Kidney capillary endothelial cell (primary cell): ENCODE measurements at regions not wholly inside any gene's neighbourhood (a gene's known extent, or its start where the extent isn't known, plus 50 kb on each side); places are given as distances from the start of the nearest gene placed in this dataset.

Experiments
- DNase-seq: peaks from one replicate; pipeline ENCODE4 v3.0.0-alpha.2; 2018; ENCODE audit warnings: low spot score

DNA sequence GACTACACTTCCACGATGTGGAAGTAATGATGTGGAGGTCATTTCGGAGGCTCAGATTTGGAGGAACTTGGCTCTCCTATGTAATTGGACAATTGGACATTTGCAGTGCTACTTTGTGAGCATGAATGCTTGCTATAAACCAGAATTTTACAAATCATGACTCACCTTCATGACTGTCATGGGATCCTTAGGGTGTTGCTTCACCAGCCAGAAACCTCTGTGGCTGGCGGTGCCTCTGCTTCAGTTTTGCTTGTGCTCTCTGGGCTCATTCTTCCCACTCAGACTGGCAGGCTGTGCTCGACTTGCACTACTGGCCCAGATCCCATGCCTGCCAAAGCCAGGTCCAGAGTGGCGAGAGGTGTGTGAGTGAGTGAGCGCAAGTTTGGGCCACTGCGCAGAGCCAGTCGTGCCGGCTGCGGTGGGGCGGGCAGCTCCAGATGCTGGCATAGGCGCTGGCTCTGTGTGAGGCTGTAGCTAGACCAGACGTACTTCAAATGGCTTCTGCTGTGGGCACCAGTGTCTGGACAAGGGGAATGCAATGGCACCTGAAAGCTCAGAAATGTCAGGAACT is 387.8 kb downstream of the AEBP2 start:
- DNase-seq = no peak

DNA sequence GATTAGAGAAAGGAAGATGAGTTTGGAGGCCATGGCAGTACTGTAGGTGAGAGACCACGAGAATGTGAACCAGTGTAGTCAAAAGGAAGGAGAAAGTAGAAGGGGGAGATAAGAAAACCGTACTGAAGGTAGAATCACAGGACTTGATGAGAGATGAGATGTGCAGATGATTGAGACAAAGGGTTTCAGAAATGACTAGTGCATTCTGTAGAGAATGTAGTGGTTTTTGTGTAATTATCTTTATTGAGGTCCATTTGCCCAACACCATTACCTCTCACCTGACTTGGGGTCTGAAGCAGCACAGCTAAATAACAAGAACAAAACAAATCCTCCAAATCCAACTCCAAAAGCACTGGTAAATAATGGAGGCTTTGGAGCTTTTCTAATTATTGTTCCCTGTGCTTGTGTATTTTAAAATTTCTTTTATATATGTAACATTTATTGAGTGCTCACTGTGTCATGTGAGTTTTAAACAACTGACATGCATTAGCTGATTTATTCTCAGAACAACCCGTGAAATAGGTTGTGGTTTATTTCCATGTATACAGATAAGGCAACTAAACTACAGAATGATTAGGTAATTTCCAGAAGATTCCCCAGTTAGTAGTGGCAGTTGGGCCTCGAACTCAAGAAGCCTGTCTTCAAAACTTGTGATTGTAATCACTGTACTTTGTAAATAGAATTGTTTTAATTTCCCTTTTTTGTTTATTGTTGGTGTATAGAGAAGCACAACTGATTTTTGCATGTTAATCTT is 390.0 kb downstream of the AEBP2 start:
- DNase-seq = no peak

DNA sequence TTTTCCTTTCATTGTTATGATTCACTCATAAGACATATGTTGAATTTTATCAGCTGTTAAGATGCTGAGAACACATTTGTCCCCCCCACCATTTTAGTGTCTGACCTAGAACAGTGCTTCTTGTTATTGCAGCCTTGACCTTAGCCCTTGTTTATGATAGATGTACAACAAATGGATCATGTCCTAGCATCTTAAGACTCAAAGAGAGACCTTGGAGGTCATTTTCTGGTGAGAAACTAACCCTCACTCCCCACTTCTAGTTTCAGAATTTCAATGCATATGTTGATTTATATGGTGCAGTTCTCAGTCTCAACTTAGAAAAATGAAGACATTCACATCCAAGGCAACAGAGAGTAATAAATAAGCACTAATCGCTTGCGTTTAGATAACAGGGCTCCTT is 391.2 kb downstream of the AEBP2 start:
- DNase-seq = no peak

DNA sequence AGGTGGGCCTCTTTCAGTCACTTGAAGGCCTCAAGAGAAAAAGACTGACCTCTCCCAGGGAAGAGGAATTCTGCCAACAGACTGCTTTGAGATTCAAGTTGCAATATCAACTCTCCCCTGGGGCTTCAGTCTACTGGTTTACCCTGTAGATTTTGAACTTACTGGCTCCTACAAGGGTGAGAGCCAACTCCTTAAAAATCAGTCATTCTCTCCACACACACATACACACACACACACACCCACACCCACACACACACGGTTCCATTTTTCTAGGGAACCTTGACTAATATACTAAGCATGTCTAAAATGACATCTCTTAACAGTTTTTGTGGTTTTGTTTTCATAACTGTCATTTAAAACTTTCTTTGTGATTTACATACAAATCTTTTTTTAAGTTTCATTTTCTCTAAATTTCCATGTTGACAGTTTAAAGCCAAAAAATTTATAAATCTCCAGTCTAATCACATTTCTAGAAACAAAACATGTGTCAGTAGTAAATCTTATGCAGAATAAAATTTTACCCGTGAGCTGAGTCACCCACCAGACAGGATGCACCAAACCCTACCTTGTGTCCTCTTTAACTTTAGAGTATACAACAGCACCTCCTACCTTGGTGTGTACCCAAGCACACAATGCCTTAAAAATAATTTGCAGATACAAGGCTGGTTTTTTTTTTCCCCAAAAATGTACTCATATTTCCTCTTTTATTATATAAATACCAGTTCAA is 394.6 kb downstream of the AEBP2 start:
- no peak for DNase-seq

DNA sequence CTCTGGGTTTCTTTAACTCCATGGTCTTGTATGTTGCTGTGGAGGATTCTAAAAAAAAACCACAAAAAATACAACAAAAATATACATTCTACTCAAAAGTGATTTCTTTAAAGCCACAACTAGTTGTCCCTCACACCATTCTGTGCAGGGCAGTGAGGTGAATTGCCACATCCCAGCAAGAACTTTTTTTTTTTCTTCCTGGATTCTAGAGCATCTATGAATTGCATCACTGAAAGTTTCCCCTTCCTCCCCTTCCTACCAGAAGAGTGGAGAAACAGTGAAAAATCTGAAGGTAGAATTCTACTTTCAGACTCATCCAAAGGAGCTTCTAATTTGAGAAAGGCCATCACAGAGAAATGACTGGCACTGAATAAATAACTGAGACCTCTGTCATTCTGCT is 395.3 kb downstream of the AEBP2 start:
- no peak for DNase-seq

DNA sequence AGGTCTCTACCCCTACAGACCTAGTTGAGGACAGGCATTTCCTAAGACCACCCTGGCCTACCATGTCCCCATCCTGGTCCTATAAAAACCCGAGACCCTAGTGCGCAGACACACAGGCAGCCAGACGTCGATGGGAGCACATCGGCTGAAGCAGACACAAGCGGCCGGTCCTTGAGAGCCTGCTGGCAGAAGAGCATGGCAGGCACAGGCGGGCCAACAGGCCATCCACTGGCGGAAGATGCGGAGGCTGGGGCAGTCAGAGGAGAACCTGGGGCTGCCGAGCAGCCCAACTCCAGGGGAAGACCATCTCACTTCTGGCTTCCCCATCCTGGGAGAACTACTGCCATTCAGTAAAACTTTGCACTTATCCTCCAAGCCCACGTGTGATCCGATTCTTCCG is 396.8 kb downstream of the AEBP2 start:
- DNase-seq = no peak

DNA sequence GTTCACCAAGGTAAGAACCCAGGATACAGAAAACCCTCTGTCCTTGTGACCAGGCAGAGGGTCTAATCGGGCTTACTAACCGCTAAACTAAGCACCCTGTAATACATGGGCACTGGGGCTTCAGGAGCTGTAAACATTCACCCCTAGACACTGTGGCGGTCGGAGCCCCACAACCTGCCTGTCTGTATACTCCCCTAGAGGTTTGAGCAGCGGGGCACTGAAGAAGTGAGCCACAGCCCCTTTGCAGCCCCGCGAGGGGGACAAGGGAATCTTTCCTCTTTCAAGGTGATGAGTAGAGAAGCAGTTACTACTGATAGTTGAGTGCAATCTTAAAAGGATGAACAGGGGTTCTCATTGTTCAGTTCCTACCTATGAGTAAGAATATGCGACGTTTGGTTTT is 397.2 kb downstream of the AEBP2 start:
- no peak for DNase-seq

DNA sequence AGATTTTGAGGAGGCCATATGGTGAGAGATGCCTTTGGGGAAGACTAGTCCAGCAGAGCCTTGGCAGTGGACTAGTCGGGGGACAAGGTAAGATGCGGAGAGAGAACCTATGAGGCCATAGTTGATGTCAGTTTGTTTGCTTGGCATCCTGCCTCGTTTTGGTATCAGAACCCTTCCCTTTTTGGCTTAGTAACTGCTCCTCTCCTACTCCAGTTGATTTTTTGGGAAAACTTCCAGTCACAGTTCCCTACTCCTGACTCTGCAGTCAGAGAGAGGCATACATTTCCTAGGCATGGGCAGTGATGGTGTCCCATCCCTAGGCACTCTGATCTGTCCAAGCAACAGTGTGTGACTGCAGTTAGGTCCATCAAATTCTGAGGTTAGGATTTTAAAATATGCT is 398.3 kb downstream of the AEBP2 start:
- DNase-seq = no peak

DNA sequence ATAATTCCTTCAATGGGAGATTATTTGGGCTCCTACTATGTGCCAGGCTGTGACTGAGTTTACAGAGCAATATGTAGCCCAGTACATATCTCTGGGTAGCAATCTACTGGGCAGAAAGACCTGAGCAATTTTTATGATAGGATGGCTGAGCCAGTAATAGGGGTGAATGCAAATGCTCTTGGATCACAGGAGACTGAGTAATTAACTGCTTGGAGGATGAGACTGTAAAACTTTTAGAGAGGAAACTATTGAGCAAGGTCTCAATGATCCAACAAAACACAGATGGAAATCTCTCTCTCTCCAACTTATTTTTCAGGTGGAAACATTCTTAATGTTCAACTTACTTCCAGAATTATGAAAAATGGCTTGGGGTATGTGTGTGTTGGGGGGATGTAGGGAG is 402.2 kb downstream of the AEBP2 start:
- DNase-seq = no peak

DNA sequence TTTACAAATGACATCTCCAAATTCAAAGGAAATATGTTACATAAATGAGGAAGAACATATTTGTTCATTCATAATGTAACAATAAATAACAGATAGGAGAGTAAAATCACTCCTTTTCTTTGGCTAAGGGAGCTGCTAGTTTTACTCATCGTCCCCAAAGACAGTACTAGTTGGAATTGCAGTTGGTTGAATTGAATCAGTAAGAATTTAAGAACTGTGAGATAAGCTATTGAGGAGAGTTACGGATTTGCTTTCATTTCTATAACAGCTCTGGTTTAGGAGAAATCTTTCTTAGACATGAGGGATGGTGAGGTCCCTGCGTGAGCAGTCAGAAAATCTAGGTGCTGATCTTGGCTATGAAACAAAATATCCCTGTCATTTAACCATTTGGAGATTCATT is 402.8 kb downstream of the AEBP2 start:
- no peak for DNase-seq

DNA sequence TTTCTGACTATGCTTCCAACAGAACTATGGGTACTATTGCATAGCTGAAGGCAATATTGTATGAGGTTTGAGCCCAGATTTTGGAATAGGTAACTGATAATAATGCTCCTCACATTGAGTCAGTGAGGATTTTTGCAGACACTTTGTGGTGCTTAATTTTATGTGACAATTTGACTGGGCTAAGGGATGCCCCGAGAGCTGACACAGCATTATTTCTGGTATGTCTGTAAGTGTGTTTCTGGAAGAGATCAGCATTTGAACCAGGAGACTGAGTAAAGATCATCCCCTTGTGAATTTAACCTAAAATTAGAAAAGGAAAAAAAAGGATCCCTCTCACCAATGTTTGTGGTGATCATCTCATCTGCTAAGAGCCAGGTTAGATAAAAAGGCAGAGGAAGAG is 404.9 kb downstream of the AEBP2 start:
- no peak for DNase-seq

DNA sequence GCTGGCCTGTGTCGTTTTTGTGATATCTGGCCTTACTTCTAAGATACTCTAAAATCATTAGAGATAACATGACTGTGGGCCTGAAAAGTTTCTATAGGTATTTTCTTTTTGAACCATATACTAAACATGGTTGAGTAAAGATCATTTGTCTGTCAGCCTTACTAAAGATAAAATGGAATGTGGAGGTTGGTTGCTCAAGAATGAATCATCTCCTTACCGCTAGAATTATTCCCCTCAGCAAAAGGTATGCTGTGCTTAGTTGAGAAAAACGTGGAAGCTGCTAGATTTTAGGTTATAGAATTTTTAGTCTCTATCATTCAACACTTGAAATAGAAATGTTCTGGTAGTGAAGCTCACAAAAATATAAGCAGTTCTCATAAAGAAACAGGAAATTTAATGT is 407.3 kb downstream of the AEBP2 start:
- no peak for DNase-seq

DNA sequence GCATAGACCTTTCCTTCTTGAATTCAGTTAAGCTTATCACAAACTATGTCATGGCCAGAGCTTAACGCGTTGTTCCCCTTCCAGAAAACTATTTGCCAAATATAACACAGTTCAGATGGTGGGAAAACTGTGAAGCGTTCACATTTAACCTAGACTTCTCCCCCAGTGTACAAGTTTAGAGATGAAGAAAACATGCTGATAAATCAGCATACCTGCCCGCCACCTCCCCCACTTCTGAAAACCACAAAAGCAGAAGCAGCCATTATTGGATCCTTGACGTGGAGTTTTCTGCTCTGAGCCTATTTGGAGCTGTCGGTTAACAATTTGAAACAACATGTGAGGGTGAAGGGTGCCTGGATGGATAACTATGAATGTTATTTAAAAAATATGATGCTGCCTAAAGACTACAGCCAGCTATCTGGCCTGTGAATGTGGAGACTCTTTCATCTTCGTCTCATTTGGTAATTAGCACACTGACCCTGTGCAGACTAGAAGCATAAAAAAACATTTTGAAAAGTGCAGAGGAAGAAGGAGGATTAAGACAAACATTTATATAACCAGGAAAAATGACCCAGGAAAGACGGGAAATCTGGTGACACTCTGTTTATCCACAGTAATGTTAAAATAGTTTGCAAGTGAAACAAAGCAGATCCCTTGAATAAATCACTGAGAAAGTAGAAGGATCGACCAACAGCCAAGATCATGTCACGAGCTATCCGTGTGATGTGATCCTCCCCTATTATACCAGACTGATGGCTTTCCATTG is 408.2 kb downstream of the AEBP2 start:
- DNase-seq = no peak

DNA sequence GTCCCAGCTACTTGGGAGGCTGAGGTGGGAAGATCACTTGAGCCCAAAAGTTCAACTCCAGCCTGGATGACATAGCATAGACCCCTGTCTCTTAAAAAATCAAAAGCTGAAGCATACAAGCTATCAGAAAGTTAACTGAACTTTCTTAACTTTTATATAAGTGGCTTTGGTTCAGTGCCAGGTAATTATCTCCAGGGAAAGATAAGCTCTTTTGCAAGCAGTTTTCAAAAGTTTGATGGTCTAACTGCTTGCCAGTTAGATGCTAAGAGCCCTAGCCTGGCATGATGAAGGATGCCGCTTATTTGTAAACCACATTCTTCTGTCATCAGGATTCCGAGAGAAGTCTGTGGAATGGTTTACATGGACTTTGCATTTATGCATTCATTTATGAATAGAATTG is 409.1 kb downstream of the AEBP2 start:
- no peak for DNase-seq

DNA sequence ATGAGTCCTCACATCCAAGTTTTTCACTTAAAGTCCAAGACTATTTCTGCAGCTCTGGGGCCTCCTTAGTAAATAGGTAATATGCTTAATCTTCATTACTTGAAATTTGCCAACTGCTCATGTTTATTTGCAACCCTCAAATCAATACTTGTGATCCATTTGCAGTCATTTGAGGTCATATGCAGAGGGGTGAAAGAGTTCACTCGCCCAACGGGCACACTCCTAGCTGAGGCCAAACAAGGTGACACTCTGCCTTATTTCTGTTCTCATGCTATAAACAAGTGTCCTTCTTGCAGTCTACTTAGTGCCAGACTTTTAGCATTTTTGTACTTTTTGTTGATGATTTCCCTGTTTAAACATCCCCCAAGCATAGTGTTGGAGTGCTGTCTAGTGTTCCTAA is 409.9 kb downstream of the AEBP2 start:
- no peak for DNase-seq

DNA sequence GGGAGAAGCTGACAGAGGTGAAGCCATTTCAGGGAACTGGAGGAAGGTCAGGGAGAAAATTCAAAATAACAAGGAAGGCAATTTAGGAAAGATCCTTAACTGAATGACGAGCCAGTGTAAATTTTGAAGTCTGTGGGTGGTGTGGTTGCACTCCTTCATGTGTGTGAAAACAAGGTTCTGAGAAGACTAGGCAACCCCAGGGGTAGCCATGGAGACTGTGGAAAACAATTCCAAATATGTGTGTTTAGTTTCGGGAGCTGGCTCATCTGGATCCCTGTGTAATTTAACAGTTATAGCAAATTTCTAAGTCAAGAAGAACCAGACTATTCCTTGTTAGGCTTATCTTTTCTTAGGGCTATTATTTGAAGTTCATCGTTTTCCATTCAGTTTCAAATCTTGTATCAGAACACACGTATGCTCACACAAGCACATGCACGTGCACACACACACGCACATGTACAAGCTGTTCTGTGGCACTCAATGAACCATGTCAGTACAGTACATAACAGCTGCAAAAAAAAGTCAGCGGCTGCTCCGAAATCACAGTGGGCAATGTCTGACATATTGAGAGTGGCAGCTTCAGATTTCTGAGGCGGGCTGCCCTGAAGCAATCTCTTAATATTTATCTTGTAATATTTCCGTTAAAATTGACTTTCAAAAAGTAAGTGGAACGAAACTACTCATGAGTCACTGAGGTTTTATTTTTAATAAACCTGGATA is 411.2 kb downstream of the AEBP2 start:
- no peak for DNase-seq

DNA sequence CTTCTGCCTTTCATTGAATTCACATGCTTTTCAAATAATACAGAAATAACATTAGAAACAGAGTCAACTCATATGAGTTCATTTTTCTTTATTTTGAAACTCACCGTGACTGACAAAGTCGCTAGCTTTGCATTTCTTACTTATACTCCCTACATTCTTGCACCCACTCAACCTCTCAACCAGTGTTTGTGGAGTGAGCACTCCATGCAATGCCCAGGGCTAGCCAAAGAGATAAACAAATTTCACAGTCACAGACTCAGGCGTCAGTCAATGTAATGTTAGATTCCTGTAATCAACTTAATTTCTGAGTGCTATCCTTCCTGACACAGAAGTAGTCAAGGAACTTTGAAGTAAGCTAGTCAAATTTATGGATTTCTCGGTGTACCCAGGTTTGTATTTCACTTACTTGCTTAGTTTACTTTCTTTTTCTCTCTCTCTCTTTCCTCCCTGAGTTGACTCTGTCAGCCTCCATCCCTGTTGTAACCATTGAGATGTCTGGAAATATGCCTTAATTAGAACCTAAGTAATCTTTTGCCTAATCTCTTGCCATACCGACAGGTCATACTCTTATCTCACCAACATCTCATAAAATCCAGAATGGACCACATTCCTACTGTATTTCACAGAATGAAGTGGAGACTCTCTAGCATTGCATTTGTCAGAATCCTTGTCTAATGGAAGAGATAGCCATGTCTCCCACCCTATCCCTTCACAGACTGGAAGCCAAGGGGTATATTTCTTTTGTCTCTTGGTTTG is 413.0 kb downstream of the AEBP2 start:
- DNase-seq = no peak

DNA sequence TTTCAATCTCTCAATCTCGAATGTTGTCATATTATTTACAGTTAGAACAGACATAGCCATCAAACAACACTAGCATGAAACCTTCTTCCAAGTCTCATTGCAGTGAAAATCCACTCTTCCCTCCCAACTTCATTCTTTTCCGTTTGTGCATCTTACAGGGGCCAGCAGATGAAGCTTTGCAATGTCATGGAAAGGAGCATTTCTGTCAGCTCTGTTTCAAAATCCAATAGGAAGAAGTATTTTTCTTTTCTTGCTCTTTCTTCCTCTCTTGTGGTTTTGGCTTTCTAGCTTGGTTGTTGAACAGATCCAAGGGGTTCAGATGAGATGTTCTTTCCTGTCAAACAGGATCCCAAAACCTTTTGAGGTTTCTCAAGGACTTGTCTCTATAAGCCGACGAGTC is 416.6 kb downstream of the AEBP2 start:
- no peak for DNase-seq

DNA sequence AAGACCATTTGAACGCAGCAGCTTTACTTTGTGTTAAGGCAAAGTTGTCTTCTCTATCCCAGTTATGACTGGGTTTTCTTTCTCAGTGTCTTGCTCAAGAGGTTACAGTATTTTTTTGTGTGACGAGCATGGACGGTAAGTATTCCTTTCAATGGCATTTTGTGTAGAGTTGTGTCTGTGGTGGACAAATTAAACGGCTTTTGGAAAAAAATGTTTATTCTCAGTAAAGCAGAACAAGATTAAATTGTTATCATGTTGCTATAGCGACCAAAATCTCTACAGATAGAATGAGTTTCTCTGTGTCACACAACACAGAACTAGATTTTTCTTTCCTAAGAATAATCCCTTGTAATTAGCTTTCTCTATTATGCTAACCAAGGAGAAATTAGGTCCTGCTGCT is 417.1 kb downstream of the AEBP2 start:
- no peak for DNase-seq

DNA sequence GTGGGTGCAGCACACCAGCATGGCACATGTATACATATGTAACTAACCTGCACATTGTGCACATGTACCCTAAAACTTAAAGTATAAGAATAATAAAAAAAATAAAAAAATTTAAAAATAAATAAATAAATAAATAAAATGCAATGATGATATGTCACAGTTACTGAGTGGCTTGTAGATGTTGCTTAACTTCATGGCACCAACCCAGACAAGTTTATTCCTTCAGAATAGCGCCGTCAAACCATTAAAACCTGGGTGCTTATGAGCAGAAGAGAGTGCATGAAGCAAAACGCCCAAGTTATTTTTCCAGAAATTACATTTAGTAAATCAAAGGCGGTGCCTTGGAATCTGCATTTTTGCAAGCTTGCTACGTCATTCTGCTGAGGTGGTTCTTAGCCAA is 417.9 kb downstream of the AEBP2 start:
- DNase-seq = no peak

DNA sequence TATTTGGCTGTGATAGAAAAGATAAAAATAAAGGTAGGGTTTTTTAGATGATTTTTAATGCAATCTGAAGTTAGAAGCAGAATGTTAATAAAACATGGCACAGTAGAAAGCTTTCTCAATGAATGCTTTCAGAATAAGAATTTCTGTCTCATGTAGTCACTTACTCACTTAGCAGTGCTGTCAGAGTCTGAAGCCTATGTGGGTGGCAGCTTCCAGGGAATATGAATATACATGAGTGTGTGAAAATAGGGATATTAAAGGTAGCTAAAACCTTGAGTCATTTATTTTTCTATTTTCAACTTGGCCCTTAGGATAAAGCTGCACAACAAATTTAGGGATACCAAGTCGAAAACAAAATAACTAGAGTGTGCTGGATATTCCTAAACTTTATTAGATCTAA is 427.9 kb downstream of the AEBP2 start:
- no peak for DNase-seq
